ENCODE measurements at regions not wholly inside any gene's neighbourhood (a gene's known extent, or its start where the extent isn't known, plus 50 kb on each side); places are given as distances from the start of the nearest gene placed in this dataset.
"Not testable (repeated sequence)": the region's sequence is repeated elsewhere in the genome, so short reads cannot be mapped to it uniquely, and the experiment has no call there.

GRCh38 chr1:206311611-206312273, 108.4 kb downstream of the SRGAP2 start:
- DNase-seq (ENCODE audit: low read depth in 2 of 2), result not testable (repeated sequence)

DNA sequence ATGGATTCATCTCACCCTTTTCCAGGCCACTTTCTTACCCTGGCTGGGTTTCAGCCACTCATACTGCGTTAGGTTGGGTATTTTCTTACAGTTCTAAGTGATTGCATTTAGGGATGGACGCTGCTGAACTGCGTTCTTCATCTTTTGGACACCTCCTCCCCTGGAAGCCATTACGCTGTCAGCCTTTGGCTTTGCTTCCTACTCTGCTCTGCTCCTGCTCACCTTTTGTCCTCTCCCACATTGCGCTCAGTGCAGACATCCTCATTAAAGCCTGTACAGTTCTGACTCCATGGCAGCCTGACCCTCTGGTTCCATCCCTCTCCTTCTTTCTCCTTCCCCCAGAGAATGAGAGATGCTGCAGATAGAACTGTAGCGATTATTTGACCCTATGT, 108.9 kb downstream of the SRGAP2 start:
- not testable (repeated sequence) for DNase-seq (ENCODE audit: low read depth in 2 of 2)

GRCh38 chr1:206314951-206315636, 111.8 kb downstream of the SRGAP2 start:
- DNase-seq (ENCODE audit: low read depth in 2 of 2), result not testable (repeated sequence)

- DNase-seq (ENCODE audit: low read depth in 2 of 2), result not testable (repeated sequence)
Observed at GRCh38 chr1:206316901-206317300, 113.6 kb downstream of the SRGAP2 start.

DNA sequence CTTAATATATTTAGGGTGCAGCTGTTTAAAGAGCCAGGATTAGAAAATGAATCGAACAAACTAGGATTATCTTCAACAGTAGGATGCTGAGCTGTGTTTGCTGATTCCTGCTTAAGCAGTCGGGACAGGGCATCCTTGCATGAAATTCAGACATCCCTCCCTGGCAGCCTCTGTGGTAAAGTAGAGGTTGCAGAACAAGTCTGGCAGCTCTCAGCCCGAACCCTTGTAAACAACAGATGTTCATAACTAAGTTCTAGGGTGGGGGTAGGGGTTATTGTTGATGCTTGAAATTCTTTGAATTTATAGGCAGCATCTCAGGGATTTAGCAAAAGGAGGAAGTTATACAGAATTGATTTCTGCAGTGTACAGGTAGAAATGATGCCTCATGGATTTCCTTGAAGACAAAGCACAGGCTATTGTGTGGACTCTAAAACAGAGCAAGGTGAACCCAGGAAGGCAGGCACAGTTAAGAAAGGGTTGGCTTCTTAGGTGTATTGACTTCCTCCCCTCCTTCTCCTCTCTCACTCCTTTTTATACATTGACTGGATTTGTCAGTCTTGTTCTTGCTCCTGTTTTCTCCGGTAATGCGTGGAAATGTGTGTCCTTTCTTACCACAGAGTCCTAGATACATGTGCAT, 114.7 kb downstream of the SRGAP2 start:
- not testable (repeated sequence) for DNase-seq (ENCODE audit: low read depth in 2 of 2)

GRCh38 chr1:206320227-206320626, 116.9 kb downstream of the SRGAP2 start:
- not testable (repeated sequence) for DNase-seq (ENCODE audit: low read depth in 2 of 2)

DNA sequence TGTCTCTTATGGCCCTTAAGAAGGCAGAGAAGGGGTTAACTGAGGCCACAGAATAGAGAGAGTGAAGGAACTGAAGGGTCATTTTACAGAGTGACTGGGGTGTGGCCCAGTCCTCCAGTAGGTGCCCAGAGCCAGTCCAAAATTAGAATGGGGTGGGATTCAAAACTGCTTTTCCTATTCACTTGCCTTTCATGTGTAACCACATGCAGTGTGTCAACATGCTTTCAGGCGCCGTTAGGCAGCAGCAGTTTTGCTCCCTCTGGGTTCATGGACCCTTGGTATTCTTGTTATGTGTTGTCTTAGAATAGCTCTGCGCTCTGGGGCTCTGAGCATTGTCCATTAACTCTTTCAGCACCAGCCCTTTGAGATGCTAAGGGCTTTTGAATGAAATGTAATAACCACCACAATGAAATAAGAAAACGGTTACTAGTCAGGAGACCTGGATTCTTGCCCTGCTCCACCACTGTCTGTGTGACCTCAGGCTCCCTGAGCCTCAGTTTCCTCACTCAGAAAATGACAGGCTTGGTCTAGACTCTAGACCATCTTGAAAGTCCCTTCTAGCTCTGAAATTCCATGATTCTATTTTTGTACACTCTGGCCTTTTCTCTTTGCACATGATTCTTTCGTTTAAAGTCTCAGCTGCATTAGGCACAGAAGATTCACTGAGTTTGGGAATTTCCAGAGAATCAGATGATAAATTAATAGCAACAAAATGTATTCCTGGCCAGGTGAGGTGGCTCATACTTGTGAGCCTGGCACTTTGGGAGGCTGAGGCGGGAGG, 123.0 kb downstream of the SRGAP2 start:
- DNase-seq (ENCODE audit: low read depth in 2 of 2), result not testable (repeated sequence)

DNA sequence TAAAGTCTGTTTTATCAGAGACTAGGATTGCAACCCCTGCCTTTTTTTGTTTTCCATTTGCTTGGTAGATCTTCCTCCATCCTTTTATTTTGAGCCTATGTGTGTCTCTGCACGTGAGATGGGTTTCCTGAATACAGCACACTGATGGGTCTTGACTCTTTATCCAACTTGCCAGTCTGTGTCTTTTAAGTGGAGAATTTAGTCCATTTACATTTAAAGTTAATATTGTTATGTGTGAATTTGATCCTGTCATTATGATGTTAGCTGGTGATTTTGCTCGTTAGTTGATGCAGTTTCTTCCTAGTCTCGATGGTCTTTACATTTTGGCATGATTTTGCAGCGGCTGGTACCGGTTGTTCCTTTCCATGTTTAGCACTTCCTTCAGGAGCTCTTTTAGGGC, 128.3 kb downstream of the SRGAP2 start:
- not testable (repeated sequence) for DNase-seq (ENCODE audit: low read depth in 2 of 2)

GRCh38 chr1:206333316-206333715, 130.0 kb downstream of the SRGAP2 start:
- not testable (repeated sequence) for DNase-seq (ENCODE audit: low read depth in 2 of 2)

DNA sequence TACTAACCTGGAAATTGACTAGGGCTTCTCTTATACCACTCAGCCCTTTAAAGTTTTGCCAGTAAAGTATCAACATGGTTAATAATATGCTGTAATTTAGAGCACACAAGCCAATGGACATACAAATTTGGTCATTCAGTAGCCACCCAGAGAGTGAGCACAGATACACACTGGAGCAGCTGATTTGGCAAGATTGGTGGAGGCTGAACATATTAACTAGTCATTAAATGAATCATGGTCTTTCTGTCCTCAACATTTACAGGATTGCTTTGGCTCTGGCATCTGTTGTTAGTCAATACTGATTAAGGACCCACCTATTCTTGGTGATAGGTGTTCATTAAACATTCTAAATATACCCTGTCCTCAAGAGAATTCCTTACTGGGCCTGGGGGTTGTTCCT, 130.6 kb downstream of the SRGAP2 start:
- not testable (repeated sequence) for DNase-seq (ENCODE audit: low read depth in 2 of 2)

- DNase-seq (ENCODE audit: low read depth in 2 of 2), result not testable (repeated sequence)
Observed at GRCh38 chr1:206334481-206334880, 131.1 kb downstream of the SRGAP2 start.

DNA sequence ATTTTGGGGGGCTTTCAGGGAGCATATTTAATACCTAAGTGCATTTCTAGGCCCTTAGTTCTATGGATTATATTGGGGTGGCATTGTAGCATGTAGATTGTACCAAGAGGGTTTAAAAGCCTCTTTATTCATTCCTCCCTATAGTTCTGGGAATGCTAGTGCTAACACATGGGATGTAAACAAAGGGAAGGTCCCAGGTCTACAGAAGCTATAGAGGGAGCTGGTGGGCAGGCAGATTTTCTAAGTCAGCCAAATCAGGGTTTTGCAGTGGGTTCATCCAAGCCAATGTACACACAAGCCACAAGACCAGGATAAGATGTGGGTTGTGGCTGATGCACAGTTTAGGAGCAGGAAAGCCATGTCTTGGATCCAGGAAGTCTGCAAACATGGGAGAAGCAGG, 131.8 kb downstream of the SRGAP2 start:
- DNase-seq (ENCODE audit: low read depth in 2 of 2), result not testable (repeated sequence)

GRCh38 chr1:206335875-206336846, 132.8 kb downstream of the SRGAP2 start:
- not testable (repeated sequence) for DNase-seq (ENCODE audit: low read depth in 2 of 2)

DNA sequence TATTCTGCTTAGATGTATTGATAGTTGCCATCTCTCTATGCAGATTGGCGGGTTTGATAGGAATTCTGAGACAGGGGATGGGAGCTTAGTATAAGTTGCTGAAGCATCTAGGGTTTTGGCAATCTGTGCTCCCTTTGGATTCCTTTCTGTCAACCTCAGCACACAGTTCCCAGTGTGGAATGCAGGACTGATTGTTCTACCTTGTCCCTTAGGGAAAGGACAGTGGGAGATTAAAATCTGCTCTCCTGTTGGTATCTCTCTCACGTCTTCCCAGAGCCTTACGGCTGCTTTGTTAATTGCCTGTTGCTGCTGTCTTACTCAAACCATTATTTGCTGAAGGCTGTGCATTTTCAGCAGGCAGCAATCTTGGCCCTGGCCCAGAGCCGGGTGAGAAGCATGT, 133.3 kb upstream of the IKBKE start:
- not testable (repeated sequence) for DNase-seq (ENCODE audit: low read depth in 2 of 2)

DNA sequence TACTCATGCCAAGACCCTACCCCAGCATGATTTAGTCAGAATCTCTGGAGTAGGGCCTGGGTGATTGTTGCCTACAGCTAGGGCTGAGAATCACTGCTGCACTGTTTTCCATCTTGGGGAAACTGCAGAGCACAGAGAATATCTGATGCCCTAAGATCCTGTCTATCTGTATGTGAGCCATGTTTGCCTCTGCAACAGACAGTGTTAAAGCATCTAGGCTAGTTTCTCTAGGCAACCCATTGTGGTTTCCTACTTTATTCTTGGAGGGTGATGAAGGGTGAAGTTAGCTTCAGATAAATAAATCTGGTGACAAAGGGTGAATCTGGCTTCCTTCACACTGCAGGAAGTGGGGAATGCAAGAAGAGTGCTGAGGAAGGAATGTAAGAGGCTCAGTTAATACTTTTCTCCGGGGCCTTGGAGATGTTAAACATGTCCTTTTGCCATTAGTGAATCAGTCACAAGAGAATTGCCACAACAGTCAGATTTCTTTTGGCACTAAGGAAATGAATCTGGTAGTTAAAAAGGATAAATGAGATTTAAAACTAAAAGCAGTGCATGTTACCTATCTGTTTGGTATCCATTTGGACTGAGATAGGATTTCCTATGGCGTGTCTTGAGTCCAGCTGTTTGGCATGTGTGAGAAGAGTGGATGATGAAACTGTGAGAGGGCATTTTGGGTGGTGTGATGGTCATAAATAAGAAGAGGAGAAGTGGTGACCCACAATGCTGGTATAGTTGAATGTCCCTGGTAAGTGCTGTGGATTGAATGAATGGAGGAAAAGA, 119.6 kb upstream of the IKBKE start:
- not testable (repeated sequence) for DNase-seq (ENCODE audit: low read depth in 2 of 2)

DNA sequence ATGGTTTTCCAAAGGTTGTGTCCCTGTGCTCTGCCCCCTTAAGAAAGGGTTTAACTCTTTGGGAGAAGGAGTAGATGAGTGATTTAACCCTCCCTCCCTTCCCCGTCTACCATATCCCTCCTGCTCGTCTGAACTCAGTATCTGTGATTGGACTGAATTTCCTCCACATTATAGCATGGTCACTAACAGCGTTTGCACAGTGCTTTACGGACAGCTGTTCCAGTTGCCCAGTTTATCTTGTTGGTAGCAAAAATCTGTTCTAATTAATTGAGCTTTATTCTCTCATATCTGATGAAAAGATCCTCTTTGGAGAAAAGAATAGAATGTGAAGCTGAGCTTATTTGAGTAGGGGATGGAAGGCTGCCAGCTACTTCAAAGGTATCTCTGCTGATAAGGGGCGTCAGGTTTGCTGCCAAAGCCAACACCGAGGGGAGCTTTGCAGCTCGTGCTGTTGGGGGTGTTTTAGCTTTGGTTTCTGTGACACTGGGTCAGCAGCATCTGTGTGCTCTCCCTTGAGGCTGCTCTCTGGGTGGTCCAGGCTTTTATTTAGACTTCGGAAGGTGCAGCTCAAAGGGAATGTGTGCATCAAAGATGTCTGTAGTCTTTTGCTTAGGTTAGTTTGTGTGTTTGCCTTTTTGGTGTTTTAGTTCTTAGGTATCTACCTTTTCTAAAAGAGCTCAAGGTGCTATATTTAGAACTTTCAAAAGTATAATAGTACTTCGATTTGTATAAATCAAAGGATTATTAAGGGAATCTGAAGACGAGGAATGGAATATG, 118.8 kb upstream of the IKBKE start:
- not testable (repeated sequence) for DNase-seq (ENCODE audit: low read depth in 2 of 2)

DNA sequence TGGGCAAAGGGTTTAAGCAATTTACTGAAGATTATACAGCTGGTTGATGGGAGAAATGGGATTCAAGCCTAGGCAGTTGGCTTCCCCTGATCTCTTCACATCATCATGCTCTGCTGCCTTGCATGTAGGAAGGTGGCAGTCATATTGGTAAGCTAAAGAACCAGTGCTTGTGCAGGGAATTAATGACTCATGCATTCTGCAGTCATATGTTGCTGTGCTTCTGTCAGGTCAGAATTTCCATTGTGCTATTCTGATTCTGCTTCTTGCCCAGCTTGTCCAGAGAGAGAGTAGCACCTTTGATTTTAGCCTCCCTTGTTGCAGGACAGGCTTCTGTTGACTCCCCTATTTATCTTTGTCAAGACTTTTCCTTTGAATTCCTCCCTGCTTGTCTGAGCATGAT, 114.0 kb upstream of the IKBKE start:
- DNase-seq (ENCODE audit: low read depth in 2 of 2), result not testable (repeated sequence)

DNA sequence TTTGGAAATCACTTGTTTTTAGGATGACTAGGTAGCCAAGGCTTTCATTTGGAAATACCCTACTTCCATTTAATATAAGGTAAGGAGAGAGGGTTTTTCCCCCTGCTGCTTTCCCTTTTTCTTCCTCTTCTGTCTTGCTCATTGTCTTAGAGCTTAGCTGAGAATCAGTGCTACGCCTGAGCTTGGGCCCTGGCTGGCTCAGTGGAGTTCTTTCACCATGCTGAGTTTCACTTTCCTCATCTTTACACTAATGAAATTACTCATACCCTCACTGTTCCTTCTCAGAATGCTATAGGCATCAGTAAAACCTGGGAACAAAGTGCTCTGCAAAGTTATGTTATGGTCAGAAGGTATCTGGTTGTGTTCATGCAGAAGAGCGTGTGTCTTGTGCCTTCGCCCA, 112.3 kb upstream of the IKBKE start:
- DNase-seq (ENCODE audit: low read depth in 2 of 2), result peak; percentile 26 to 44

- not testable (repeated sequence) for DNase-seq (ENCODE audit: low read depth in 2 of 2)
Observed at GRCh38 chr1:206358771-206359170, 111.5 kb upstream of the IKBKE start.

Measured in stimulated activated CD4-positive, alpha-beta T cell treated with anti-CD3 and anti-CD28 coated beads, Interleukin-15, amount 100 ng/mL, for 48 hours (primary cell).